H1 (cell line): ENCODE measurements at regions not wholly inside any gene's neighbourhood (a gene's known extent, or its start where the extent isn't known, plus 50 kb on each side); places are given as distances from the start of the nearest gene placed in this dataset.

Experiments used
- CTCF ChIA-PET: fragments of 300-600 bp; sonication (Branson Sonifier 250); formaldehyde crosslinking; loops from one replicate; lab custom pipeline; 2021; ENCODE audit not compliant: partially characterized antibody; lab: Charles Lee
- POLR2A ChIA-PET: fragments of 300-600 bp; sonication (Branson Sonifier 250); formaldehyde crosslinking; loops from one replicate; lab custom pipeline; 2021; ENCODE audit warnings: inconsistent platforms; ENCODE audit not compliant: partially characterized antibody; lab: Charles Lee
- DNase-seq, 2 experiments: peaks; one replicate each; pipeline versions ENCODE4 v3.0.0 to v3.0.0-alpha.2; 2010 to 2022; ENCODE audit warnings: low spot score in 2 of 2, low read depth in 1 of 2, mixed read lengths in 1 of 2
- FAIRE-seq: peaks from 2 replicates; lab custom pipeline; 2011; peaks lifted over from hg19 to GRCh38; lab: Jason Lieb, UNC
- H2AFZ ChIP-seq: 2 replicates; pipeline ENCODE4 v1.8.1; 2012; ENCODE audit warnings: low read length, inconsistent platforms
- H2AK5ac ChIP-seq: 2 replicates; pipeline ENCODE4 v1.6.1; 2013; ENCODE audit warnings: low read depth, low read length
- H2BK120ac ChIP-seq: replicated peaks from 2 replicates; pipeline ENCODE3; 2013; ENCODE audit warnings: low read depth, low read length, inconsistent platforms
- H2BK12ac ChIP-seq: 2 replicates; pipeline ENCODE4 v1.6.1; 2013; ENCODE audit warnings: low read depth, low read length
- H2BK15ac ChIP-seq: 2 replicates; pipeline ENCODE4 v1.6.1; 2013; ENCODE audit warnings: low read length
- H2BK20ac ChIP-seq: 2 replicates; pipeline ENCODE4 v1.6.1; 2013; ENCODE audit warnings: low read length
- H2BK5ac ChIP-seq: 2 replicates; pipeline ENCODE4 v1.6.1; 2013; ENCODE audit warnings: low read depth, low read length
- H3K14ac ChIP-seq: 2 replicates; pipeline ENCODE4 v1.6.1; 2013; ENCODE audit warnings: inconsistent platforms; ENCODE audit not compliant: insufficient read length
- H3K18ac ChIP-seq: 2 replicates; pipeline ENCODE4 v1.6.1; 2013; ENCODE audit warnings: low read length; ENCODE audit errors: extremely low read depth
- H3K23ac ChIP-seq: 2 replicates; pipeline ENCODE4 v1.6.1; 2013; ENCODE audit warnings: inconsistent platforms; ENCODE audit not compliant: insufficient read length
- H3K23me2 ChIP-seq: 2 replicates; pipeline ENCODE4 v1.6.1; 2013; ENCODE audit warnings: low read depth, low read length
- H3K27ac ChIP-seq: 2 replicates; pipeline ENCODE4 v1.6.1; 2011; ENCODE audit warnings: low read depth, low read length, inconsistent platforms
- H3K27me3 ChIP-seq, 4 experiments: replicated peaks in 1 of 4; 1 replicate in 1 of 4; 2 replicates in 3 of 4; pipeline versions ENCODE4 v1.6.1 to v1.8.1; 2011 to 2013; ENCODE audit warnings: low read length in 3 of 4, mild to moderate bottlenecking in 3 of 4, inconsistent platforms in 2 of 4, mixed read lengths in 2 of 4, moderate library complexity in 1 of 4; ENCODE audit not compliant: control insufficient read depth in 3 of 4, insufficient read depth in 3 of 4; ENCODE audit errors: extremely low read depth in 1 of 4
- H3K36me3 ChIP-seq, 4 experiments: 2 replicates each; pipeline versions ENCODE4 v1.6.1 to v1.8.1; 2011 to 2013; ENCODE audit warnings: mild to moderate bottlenecking in 4 of 4, low read length in 3 of 4, moderate library complexity in 2 of 4, control low read depth in 1 of 4, inconsistent platforms in 1 of 4; ENCODE audit not compliant: insufficient read depth in 4 of 4, control insufficient read depth in 2 of 4
- H3K4ac ChIP-seq: replicated peaks from 2 replicates; pipeline ENCODE3; 2013; ENCODE audit warnings: low read length, low read depth, mixed read lengths, inconsistent platforms; ENCODE audit not compliant: insufficient read length
- H3K4me1 ChIP-seq, 4 experiments: replicated peaks in 1 of 4; 1 replicate in 1 of 4; 2 replicates in 3 of 4; pipeline versions ENCODE4 v1.6.1 to v1.8.1; 2011 to 2013; ENCODE audit warnings: low read length in 3 of 4, inconsistent platforms in 2 of 4, mixed read lengths in 1 of 4; ENCODE audit not compliant: insufficient read depth in 4 of 4, control insufficient read depth in 3 of 4
- H3K4me2 ChIP-seq, 2 experiments: 2 replicates each; pipeline versions ENCODE4 v1.6.1 to v1.8.1; 2011 to 2013; ENCODE audit warnings: low read depth in 2 of 2, low read length in 2 of 2, control low read depth in 1 of 2, inconsistent platforms in 1 of 2, mild to moderate bottlenecking in 1 of 2; ENCODE audit not compliant: insufficient read depth in 1 of 2
- H3K4me3 ChIP-seq, 4 experiments: fragments of 200-600, 300-600 bp in 1 of 4; sonication (generic), shearing (Covaris generic), sonication (Bioruptor Twin) in 1 of 4; 2 replicates each; pipeline versions ENCODE4 v1.5.1 to v1.8.1; 2011 to 2016; ENCODE audit warnings: low read length in 4 of 4, low read depth in 3 of 4, control low read depth in 2 of 4, inconsistent platforms in 2 of 4, mild to moderate bottlenecking in 2 of 4, mixed read lengths in 1 of 4, moderate library complexity in 1 of 4; ENCODE audit not compliant: insufficient read depth in 2 of 4; ENCODE audit errors: extremely low read depth in 1 of 4
- H3K56ac ChIP-seq: replicated peaks from 2 replicates; pipeline ENCODE3; 2013; ENCODE audit warnings: low read depth, mild to moderate bottlenecking, mixed read lengths, low read length, inconsistent platforms; ENCODE audit not compliant: insufficient read length
- H3K79me1 ChIP-seq: 2 replicates; pipeline ENCODE4 v1.6.1; 2013; ENCODE audit warnings: low read depth, low read length, control low read depth
- H3K79me2 ChIP-seq, 2 experiments: 2 replicates each; pipeline versions ENCODE4 v1.6.1 to v1.8.1; 2012 to 2013; ENCODE audit warnings: low read length in 2 of 2, mild to moderate bottlenecking in 2 of 2, inconsistent platforms in 1 of 2; ENCODE audit not compliant: insufficient read depth in 2 of 2, control insufficient read depth in 1 of 2
- H3K9ac ChIP-seq, 4 experiments: replicated peaks in 1 of 4; 1 replicate in 1 of 4; 2 replicates in 3 of 4; pipeline versions ENCODE4 v1.6.1 to v1.8.1; 2011 to 2013; ENCODE audit warnings: low read depth in 3 of 4, low read length in 3 of 4, control low read depth in 2 of 4, mild to moderate bottlenecking in 2 of 4, moderate library complexity in 2 of 4, inconsistent platforms in 1 of 4; ENCODE audit errors: extremely low read depth in 1 of 4
- H3K9me3 ChIP-seq, 2 experiments: 2 replicates each; pipeline versions ENCODE4 v1.6.1 to v1.8.1; 2012 to 2013; ENCODE audit warnings: mild to moderate bottlenecking in 2 of 2, moderate library complexity in 2 of 2, control low read depth in 1 of 2, inconsistent platforms in 1 of 2, low read depth in 1 of 2, low read length in 1 of 2, mixed read lengths in 1 of 2; ENCODE audit not compliant: insufficient read depth in 2 of 2
- H4K20me1 ChIP-seq, 2 experiments: replicated peaks in 1 of 2; 2 replicates each; pipeline versions ENCODE3 to v1.8.1; 2011 to 2013; ENCODE audit warnings: inconsistent platforms in 2 of 2, low read length in 2 of 2, mild to moderate bottlenecking in 1 of 2; ENCODE audit not compliant: insufficient read depth in 2 of 2, control insufficient read depth in 1 of 2
- H4K5ac ChIP-seq: 2 replicates; pipeline ENCODE4 v1.6.1; 2013; ENCODE audit warnings: low read length, low read depth, mixed read lengths, inconsistent platforms; ENCODE audit not compliant: insufficient read length
- H4K8ac ChIP-seq: 2 replicates; pipeline ENCODE4 v1.8.0; 2013; ENCODE audit warnings: mild to moderate bottlenecking, moderate library complexity, low read length, inconsistent platforms; ENCODE audit not compliant: insufficient read depth; ENCODE audit errors: extremely low read depth
- H4K91ac ChIP-seq: replicated peaks from 2 replicates; pipeline ENCODE3; 2013; ENCODE audit warnings: low read length, mixed read lengths, inconsistent platforms; ENCODE audit not compliant: insufficient read length
- BACH1 ChIP-seq: IDR thresholded peaks from 2 replicates; pipeline ENCODE4 v1.6.1; 2012; ENCODE audit warnings: low read length, improper control_type of control experiment
- BRCA1 ChIP-seq: IDR thresholded peaks from 2 replicates; pipeline ENCODE4 v1.6.1; 2012; ENCODE audit warnings: low read depth, low read length, improper control_type of control experiment
- CTBP2 ChIP-seq: IDR thresholded peaks from 2 replicates; pipeline ENCODE4 v1.7.0; 2011; ENCODE audit warnings: borderline replicate concordance, mild to moderate bottlenecking, moderate library complexity, mixed read lengths, low read length; ENCODE audit not compliant: insufficient read depth, insufficient read length
- EGR1 ChIP-seq: IDR thresholded peaks from 2 replicates; pipeline ENCODE4 v1.6.1; 2011; ENCODE audit warnings: low read depth, low read length, borderline replicate concordance
- EZH2 ChIP-seq: fragments of 200-600 bp; sonication (generic); IDR thresholded peaks from 2 replicates; pipeline ENCODE4 v1.7.1; 2012; ENCODE audit warnings: low read depth, mild to moderate bottlenecking, moderate library complexity, low read length, inconsistent platforms; ENCODE audit not compliant: severe bottlenecking
- HDAC6 ChIP-seq: IDR thresholded peaks from one replicate; pipeline ENCODE4 v1.7.1; 2012; ENCODE audit warnings: low read depth, mild to moderate bottlenecking, inconsistent platforms, low read length, moderate library complexity
- KDM4A ChIP-seq: IDR thresholded peaks from one replicate; pipeline ENCODE4 v1.7.1; 2012; ENCODE audit warnings: low read depth, mild to moderate bottlenecking, moderate library complexity, low read length, inconsistent platforms; ENCODE audit not compliant: severe bottlenecking
- PHF8 ChIP-seq: fragments of 200-600 bp; sonication (generic); conservative IDR thresholded peaks from 2 replicates; pipeline ENCODE4 v1.7.1; 2012; ENCODE audit warnings: low read depth, mild to moderate bottlenecking, inconsistent platforms, low read length, moderate library complexity
- SIRT6 ChIP-seq: IDR thresholded peaks from one replicate; pipeline ENCODE4 v1.7.1; 2012; ENCODE audit warnings: low read length, inconsistent platforms
- SP2 ChIP-seq: IDR thresholded peaks from 2 replicates; pipeline ENCODE4 v1.6.1; 2012; ENCODE audit warnings: mild to moderate bottlenecking, low read length, inconsistent platforms
- TBP ChIP-seq: IDR thresholded peaks from 2 replicates; pipeline ENCODE4 v1.6.1; 2011; ENCODE audit warnings: low read depth, low read length, improper control_type of control experiment
- USF2 ChIP-seq: IDR thresholded peaks from 2 replicates; pipeline ENCODE4 v1.6.1; 2011; ENCODE audit warnings: low read length, improper control_type of control experiment
- WGBS, 2 experiments: shearing (Covaris generic) in 1 of 2; methylation state at CpG; one replicate each; pipeline versions ENCODE4 v1.1.6 to v1.1.7; 2013 to 2015; ENCODE audit warnings: low lambda C conversion rate in 2 of 2, mixed read lengths in 2 of 2, inconsistent platforms in 1 of 2, low coverage in 1 of 2, missing lambda C conversion rate in 1 of 2; ENCODE audit not compliant: insufficient replicate concordance in 2 of 2, insufficient coverage in 1 of 2, insufficient read length in 1 of 2; ENCODE audit errors: extremely low coverage in 1 of 2, missing lambda C conversion rate in 1 of 2; 5-methylcytosine and 5-hydroxymethylcytosine counted together

- H4K8ac ChIP-seq, result no peak overlapping the region
- no peaks in the 10 kb centered on the region for H3K79me1 ChIP-seq
- no peak overlapping the region for H4K91ac ChIP-seq
- TF ChIP-seq HDAC6 (no peak), BRCA1 (no peak), KDM4A (no peak), BACH1 (no peak), TBP (no peak), SP2 (no peak), CTBP2 (no peak), EGR1 (no peak), PHF8 (no peak), USF2 (no peak), SIRT6 (no peak), EZH2 (no peak)
- H3K56ac ChIP-seq, result no peak overlapping the region
- 89% methylated on average over 10 of the region's 10 CpGs; no CpG with 5 or more reads in 1 of the 2 experiments for WGBS, 2 experiments
- no peak overlapping the region for H3K4ac ChIP-seq
- H3K9me3 ChIP-seq, result peaks cover 9 to 11% of the 10 kb centered on the region in 2 experiments
- no peak overlapping the region for H4K5ac ChIP-seq
- no peak overlapping the region for H3K18ac ChIP-seq
- H3K4me2 ChIP-seq, result no peak overlapping the region
- no peak overlapping the region for H3K27ac ChIP-seq
- CTCF ChIA-PET, result interaction anchor here (0.6 to 1.7 kb wide), 3 partner anchors 13 to 152 kb away, joined by 3 to 4 read pairs (median 4); no protein-coding TSS in a partner anchor
- H3K27me3 ChIP-seq, result no peaks in the 10 kb centered on the region
- no peak overlapping the region for H2AK5ac ChIP-seq
- no peak overlapping the region for H2BK5ac ChIP-seq
- H2BK120ac ChIP-seq, result no peak overlapping the region
- H2BK15ac ChIP-seq, result no peak overlapping the region
- no peaks in the 10 kb centered on the region for H3K36me3 ChIP-seq
- no peak overlapping the region for H3K14ac ChIP-seq
- no peaks in the 10 kb centered on the region for H3K79me2 ChIP-seq
- H4K20me1 ChIP-seq, result no peaks in the 10 kb centered on the region
- FAIRE-seq (no peak), DNase-seq (no peak)
- H3K23ac ChIP-seq, result no peak overlapping the region
- H3K9ac ChIP-seq, result no peak overlapping the region
- POLR2A ChIA-PET, result no interaction called here
- H2AFZ ChIP-seq, result no peak overlapping the region
- no peaks in the 10 kb centered on the region for H3K23me2 ChIP-seq
- peaks cover 0 to 5% (median 0%) of the 10 kb centered on the region in 4 experiments; a peak in 1 of 7 replicates for H3K4me1 ChIP-seq
- no peak overlapping the region for H3K4me3 ChIP-seq
- H2BK20ac ChIP-seq, result no peak overlapping the region
- no peak overlapping the region for H2BK12ac ChIP-seq
Measured at GRCh38 chr1:109826930-109827349, 63.2 kb upstream of the EPS8L3 start.
